Coronary artery (tissue), 2 donors: ENCODE measurements at regions not wholly inside any gene's neighbourhood (a gene's known extent, or its start where the extent isn't known, plus 50 kb on each side); places are given as distances from the start of the nearest gene placed in this dataset.
A peak's percentile ranks its signal among the peaks of the same experiment; 100 is the strongest.

ENCODE experiments used
- DNase-seq: peaks from one replicate; pipeline ENCODE4 v3.0.0-alpha.2; 2017; ENCODE audit warnings: low spot score
- H3K27ac ChIP-seq, 2 donors: fragments of 200-600 bp; sonication (generic); one replicate each; pipeline ENCODE4 v1.5.1; 2016 to 2019
- H3K4me3 ChIP-seq: fragments of 200-600 bp; sonication (generic); 2 replicates; pipeline ENCODE4 v1.5.1; 2016; ENCODE audit warnings: mild to moderate bottlenecking, moderate library complexity
- TF ChIP-seq, protein P1 (sequence below): fragments of 200-600 bp; sonication (generic); IDR thresholded peaks from one replicate; pipeline ENCODE4 v1.5.1; 2019; ENCODE audit warnings: antibody characterized with exemption

GRCh38 chr10:31098046-31098445 is 66.4 kb upstream of the ZNF438 start:
- H3K4me3 ChIP-seq = no peak overlapping the region
- TF ChIP-seq, protein P1, sequence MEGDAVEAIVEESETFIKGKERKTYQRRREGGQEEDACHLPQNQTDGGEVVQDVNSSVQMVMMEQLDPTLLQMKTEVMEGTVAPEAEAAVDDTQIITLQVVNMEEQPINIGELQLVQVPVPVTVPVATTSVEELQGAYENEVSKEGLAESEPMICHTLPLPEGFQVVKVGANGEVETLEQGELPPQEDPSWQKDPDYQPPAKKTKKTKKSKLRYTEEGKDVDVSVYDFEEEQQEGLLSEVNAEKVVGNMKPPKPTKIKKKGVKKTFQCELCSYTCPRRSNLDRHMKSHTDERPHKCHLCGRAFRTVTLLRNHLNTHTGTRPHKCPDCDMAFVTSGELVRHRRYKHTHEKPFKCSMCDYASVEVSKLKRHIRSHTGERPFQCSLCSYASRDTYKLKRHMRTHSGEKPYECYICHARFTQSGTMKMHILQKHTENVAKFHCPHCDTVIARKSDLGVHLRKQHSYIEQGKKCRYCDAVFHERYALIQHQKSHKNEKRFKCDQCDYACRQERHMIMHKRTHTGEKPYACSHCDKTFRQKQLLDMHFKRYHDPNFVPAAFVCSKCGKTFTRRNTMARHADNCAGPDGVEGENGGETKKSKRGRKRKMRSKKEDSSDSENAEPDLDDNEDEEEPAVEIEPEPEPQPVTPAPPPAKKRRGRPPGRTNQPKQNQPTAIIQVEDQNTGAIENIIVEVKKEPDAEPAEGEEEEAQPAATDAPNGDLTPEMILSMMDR = no peak
- H3K27ac ChIP-seq = peak overlapping the region in 1 of 2 donors; percentile 8

DNA sequence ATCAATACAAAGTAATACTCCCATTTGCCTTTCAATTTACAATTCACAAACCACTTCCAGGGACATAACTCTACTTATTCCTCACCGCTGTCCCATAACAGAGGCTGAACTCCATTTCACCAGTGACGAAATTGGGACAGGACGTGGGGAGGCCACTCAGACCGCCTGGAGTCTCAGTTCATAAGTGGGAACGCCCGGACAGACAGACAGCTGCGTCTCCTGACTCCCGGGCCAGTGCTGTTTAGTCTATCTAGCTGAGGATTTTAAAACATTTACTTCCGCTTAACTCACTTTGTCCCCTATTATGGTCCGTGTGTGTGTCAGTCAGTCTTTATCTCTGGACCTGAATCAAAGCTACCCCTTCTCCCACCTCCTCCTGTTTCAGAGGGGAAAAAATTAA is 67.4 kb upstream of the ZNF438 start:
- Histone ChIP-seq H3K27ac (no peak overlapping the region), H3K4me3 (no peak overlapping the region)
- TF ChIP-seq, protein P1 = no peak
- no peak for DNase-seq

More at GRCh38 chr10:31098046-31098445, 66.4 kb upstream of the ZNF438 start:
- no peak for DNase-seq

DNA sequence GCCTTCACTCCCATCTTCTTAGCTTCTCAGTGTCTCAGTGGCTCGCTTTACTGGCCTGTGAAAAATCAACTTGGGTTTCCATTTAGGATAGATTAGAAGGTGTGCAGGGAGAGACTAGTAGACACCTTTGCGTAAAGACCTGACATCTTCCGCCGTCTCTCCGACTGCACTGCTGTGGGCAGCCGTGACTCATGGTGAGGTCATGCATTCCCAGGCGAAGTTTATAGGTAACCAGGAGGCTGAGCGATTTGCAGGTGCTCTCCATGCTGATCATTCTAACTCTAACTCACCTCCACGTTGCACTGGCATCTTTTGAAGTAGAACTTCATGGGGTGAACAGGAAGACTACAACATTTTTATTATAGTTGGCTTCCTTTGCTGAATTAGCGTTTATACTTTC is 68.0 kb upstream of the ZNF438 start:
- Histone ChIP-seq H3K27ac (no peak overlapping the region), H3K4me3 (no peak overlapping the region)
- no peak for DNase-seq
- TF ChIP-seq, protein P1 = no peak

GRCh38 chr10:31100115-31100601 is 68.5 kb upstream of the ZNF438 start:
- TF ChIP-seq, protein P1 = no peak
- H3K27ac ChIP-seq = no peak overlapping the region
- no peak overlapping the region for H3K4me3 ChIP-seq
- DNase-seq = no peak

GRCh38 chr10:31100662-31101061 is 69.0 kb upstream of the ZNF438 start:
- Histone ChIP-seq H3K4me3 (no peak overlapping the region), H3K27ac (no peak overlapping the region)
- no peak for DNase-seq
- TF ChIP-seq, protein P1 = no peak

DNA sequence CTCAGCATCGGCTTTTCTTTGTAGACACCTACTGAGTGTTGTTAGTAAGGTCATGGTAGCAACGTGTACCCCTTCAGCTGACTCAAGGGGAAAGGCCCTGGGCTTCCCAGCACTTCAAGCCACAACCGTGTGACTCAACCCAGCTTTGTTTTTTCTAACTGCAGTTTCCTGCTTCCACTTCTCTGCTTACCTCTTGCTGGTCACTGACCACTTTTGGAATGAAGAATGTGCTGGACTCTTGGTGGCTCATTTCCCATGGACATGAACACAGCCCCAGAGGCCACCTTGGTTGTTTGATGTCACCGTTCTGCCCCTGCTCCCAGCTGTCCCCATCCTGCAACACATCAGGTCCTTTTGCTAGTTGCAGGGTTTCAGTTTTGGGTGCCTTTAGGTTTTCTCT is 69.5 kb upstream of the ZNF438 start:
- no peak for DNase-seq
- H3K4me3 ChIP-seq = no peak overlapping the region
- H3K27ac ChIP-seq = no peak overlapping the region
- TF ChIP-seq, protein P1 = no peak

GRCh38 chr10:31102421-31102820 is 70.8 kb upstream of the ZNF438 start:
- TF ChIP-seq, protein P1 = no peak
- Histone ChIP-seq H3K27ac (no peak overlapping the region), H3K4me3 (no peak overlapping the region)
- DNase-seq = no peak
